Right lobe of liver (tissue), 6 donors: ENCODE measurements at regions not wholly inside any gene's neighbourhood (a gene's known extent, or its start where the extent isn't known, plus 50 kb on each side); places are given as distances from the start of the nearest gene placed in this dataset.

Experiments
- ATAC-seq, 4 donors: fragments of 200-7000 bp; cut with Tn5 transposase; one replicate each; pipeline ENCODE4 v1.9.1; 2020; ENCODE audit warnings: mild to moderate bottlenecking in 4 of 4, moderate library complexity in 4 of 4
- DNase-seq, 3 donors: peaks; one replicate each; pipeline ENCODE4 v3.0.0-alpha.2; 2020
- H3K27ac ChIP-seq, 3 donors: fragments of 200-600 bp; one replicate each; pipeline ENCODE4 v1.8.0; 2022
- H3K27me3 ChIP-seq, 2 donors: fragments of 200-600 bp; one replicate each; pipeline ENCODE4 v1.8.0; 2022
- H3K36me3 ChIP-seq, 4 donors: fragments of 200-600 bp; sonication (generic) in 1 of 4; one replicate each; pipeline versions ENCODE4 v1.5.1 to v1.8.0; 2017 to 2022; ENCODE audit warnings: control low read depth in 1 of 4
- H3K4me1 ChIP-seq, 4 donors: fragments of 200-600 bp; sonication (generic) in 1 of 4; one replicate each; pipeline versions ENCODE4 v1.5.1 to v1.8.0; 2017 to 2022; ENCODE audit warnings: control low read depth in 1 of 4
- H3K4me3 ChIP-seq, 3 donors: fragments of 200-600 bp; one replicate each; pipeline ENCODE4 v1.8.0; 2022
- H3K9me3 ChIP-seq, 4 donors: fragments of 200-600 bp; sonication (generic) in 1 of 4; one replicate each; pipeline versions ENCODE4 v1.5.1 to v1.8.0; 2017 to 2022; ENCODE audit warnings: control low read depth in 1 of 4
- POLR2A ChIP-seq: fragments of 450-650 bp; IDR thresholded peaks from one replicate; pipeline ENCODE4 v1.6.1; 2017; ENCODE audit warnings: antibody characterized with exemption, mild to moderate bottlenecking
- WGBS: methylation state at CpG from one replicate; pipeline ENCODE4 v1.1.6; 2018; ENCODE audit warnings: low coverage, low lambda C conversion rate; ENCODE audit not compliant: insufficient coverage; ENCODE audit errors: missing lambda C conversion rate; 5-methylcytosine and 5-hydroxymethylcytosine counted together
- intact Hi-C, 2 donors: fragments of 100-400 bp; cut with DNase I; formaldehyde crosslinking; loops; one replicate each; pipeline versions ENCODE4 v1.11.2 to v1.14.1; 2022
- TF ChIP-seq, protein P1 (sequence below), 4 donors: fragments of 200-600 bp in 3 of 4; fragments of 450-650 bp in 1 of 4; IDR thresholded peaks; one replicate each; pipeline versions ENCODE4 v1.5.1 to v1.8.0; 2016 to 2022; ENCODE audit warnings: antibody characterized with exemption in 4 of 4, mild to moderate bottlenecking in 2 of 4
- donor health status: DM: no; HTN: yes; CAD: no.
- donor health status: DM: no; HTN: no; CAD: no.
- donor health status: DM: no; HTN: no; CAD: no.
- donor health status: DM: no; HTN: yes; CAD: no.
- donor health status: DM: no; HTN: yes; CAD: no.

DNA sequence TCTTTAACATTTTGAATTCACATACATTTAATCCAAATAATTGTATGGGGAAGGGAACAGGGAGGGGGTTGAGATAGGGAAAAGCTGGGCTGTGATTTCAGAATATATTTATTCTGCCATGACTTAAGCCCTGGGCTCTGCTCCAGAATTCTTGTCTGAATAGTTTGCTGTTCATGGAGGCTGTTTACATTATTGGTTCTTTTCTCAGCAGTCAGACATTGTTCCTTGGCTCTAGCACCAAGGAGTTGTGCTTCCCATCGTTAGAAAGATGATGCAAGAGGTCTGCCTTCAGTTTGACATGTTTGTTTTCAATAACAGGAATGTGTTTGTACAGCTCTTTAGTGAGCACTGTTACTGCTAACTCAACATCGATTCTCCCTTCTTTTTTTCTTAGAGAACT lies 198.8 kb upstream of the CDYL start:
- WGBS: 20% methylated on average over 2 of the region's 2 CpGs
- no peak overlapping the region for H3K27ac ChIP-seq
- no peaks in the 10 kb centered on the region for H3K27me3 ChIP-seq
- H3K4me3 ChIP-seq: no peak overlapping the region
- no peaks in the 10 kb centered on the region for H3K9me3 ChIP-seq
- no peaks in the 10 kb centered on the region for H3K36me3 ChIP-seq
- ATAC-seq (no peak), DNase-seq (no peak)
- TF ChIP-seq POLR2A: no peak
- TF ChIP-seq, protein P1, sequence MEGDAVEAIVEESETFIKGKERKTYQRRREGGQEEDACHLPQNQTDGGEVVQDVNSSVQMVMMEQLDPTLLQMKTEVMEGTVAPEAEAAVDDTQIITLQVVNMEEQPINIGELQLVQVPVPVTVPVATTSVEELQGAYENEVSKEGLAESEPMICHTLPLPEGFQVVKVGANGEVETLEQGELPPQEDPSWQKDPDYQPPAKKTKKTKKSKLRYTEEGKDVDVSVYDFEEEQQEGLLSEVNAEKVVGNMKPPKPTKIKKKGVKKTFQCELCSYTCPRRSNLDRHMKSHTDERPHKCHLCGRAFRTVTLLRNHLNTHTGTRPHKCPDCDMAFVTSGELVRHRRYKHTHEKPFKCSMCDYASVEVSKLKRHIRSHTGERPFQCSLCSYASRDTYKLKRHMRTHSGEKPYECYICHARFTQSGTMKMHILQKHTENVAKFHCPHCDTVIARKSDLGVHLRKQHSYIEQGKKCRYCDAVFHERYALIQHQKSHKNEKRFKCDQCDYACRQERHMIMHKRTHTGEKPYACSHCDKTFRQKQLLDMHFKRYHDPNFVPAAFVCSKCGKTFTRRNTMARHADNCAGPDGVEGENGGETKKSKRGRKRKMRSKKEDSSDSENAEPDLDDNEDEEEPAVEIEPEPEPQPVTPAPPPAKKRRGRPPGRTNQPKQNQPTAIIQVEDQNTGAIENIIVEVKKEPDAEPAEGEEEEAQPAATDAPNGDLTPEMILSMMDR (IDR thresholded peaks at IDR 0.05): no peak
- intact Hi-C loops: no loop called here
- H3K4me1 ChIP-seq: no peaks in the 10 kb centered on the region

DNA sequence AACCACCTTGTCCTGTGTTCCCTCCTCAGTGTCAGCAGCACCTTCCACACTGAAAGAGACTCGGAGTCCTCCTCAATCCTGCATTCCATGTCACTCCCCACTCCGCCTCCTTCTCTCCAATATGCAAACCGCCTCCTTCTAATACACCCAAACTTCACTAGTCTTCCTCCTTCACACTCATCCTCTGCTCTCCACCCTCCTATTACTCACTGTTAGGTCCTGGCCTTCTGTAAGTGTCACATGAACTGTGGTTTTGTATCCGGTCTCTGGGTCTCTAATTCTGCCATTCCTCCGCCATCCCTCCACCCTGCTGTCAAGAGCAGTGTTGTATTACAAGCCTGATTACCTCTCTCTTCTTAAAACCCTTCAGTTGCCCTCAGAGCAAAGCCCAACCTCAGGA lies 200.5 kb upstream of the CDYL start:
- TF ChIP-seq, protein P1 (IDR thresholded peaks at IDR 0.05): no peak
- no peak for TF ChIP-seq POLR2A
- Histone ChIP-seq H3K27ac (no peak overlapping the region), H3K36me3 (no peaks in the 10 kb centered on the region), H3K4me1 (no peaks in the 10 kb centered on the region), H3K9me3 (peaks cover 0 to 4% (median 0%) of the 10 kb centered on the region in 4 donors), H3K27me3 (no peaks in the 10 kb centered on the region), H3K4me3 (no peak overlapping the region)
- WGBS: 76% methylated on average over 5 of the region's 5 CpGs
- ATAC-seq (no peak), DNase-seq (no peak)
- intact Hi-C loops: no loop called here

DNA sequence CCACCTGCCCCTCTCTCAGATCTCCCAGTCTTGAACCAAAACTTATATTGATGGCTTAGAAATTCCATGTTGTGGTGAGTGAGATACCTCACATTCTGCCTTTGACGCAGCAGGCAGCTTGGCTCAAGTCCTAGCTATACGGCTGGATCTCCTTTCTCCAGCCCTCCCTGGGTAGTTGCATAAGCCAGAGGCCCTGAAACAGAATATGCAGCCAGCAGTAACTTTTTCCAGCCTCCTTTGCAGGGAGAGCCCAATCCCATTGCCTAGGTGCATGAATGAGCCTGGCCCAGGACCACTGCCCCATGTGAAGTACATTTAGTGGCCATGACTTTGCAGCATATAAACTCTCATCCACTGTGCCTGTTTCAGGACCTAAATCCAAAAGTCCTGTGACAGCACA lies 202.2 kb upstream of the CDYL start:
- DNase-seq (no peak), ATAC-seq (no peak)
- TF ChIP-seq POLR2A: no peak
- TF ChIP-seq, protein P1 (IDR thresholded peaks at IDR 0.05): no peak
- H3K27ac ChIP-seq: no peak overlapping the region
- H3K9me3 ChIP-seq: peaks cover 0 to 12% (median 0%) of the 10 kb centered on the region in 4 donors
- H3K27me3 ChIP-seq: no peaks in the 10 kb centered on the region
- WGBS: 66% methylated on average over 2 of the region's 2 CpGs
- no peaks in the 10 kb centered on the region for H3K36me3 ChIP-seq
- no peak overlapping the region for H3K4me3 ChIP-seq
- no peaks in the 10 kb centered on the region for H3K4me1 ChIP-seq
- intact Hi-C loops: no loop called here

DNA sequence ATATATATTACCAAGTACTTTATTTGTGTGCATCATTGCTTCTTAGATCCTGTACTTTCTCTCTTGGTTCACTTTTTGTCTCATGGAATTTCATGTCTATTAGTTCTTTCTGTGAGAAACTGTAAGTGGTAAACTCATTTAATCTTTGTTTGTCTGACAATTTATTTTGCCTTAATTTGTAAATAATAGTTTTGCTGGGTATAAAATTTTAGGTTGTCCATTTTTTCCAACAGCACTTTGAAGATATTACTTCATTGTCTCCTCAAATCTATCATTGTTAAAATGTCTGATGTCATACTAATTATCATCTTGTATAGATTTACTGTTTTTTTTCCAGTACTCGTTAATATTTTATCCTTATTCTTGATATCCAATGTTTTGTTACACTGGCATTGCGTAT lies 205.2 kb upstream of the CDYL start:
- intact Hi-C loops: no loop called here
- H3K9me3 ChIP-seq: peaks cover 0 to 12% (median 0%) of the 10 kb centered on the region in 4 donors
- no peak overlapping the region for H3K27ac ChIP-seq
- DNase-seq (no peak), ATAC-seq (no peak)
- H3K36me3 ChIP-seq: no peaks in the 10 kb centered on the region
- H3K4me1 ChIP-seq: no peaks in the 10 kb centered on the region
- no peaks in the 10 kb centered on the region for H3K27me3 ChIP-seq
- 70% methylated on average over 2 of the region's 2 CpGs for WGBS
- no peak for TF ChIP-seq POLR2A
- TF ChIP-seq, protein P1 (IDR thresholded peaks at IDR 0.05): no peak
- no peak overlapping the region for H3K4me3 ChIP-seq

DNA sequence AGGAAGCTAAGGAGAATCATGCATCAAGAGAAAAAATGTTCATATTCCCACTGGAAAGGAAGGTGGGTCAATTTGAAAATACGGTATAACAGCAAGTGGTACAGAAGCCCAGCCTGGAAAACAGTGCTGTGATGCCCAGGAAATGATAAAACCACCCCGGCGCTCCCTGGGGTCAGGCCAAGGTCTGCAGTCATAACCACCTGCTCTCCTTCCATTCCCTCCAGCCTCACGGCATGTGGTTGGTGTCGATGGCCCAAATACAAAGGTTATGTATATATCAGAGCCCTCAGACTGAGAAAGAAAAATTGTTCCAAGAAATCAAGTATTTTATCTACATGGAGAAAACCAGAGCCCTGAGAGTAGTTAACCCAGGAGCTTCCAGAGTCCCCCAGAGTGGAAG lies 208.1 kb upstream of the CDYL start:
- ATAC-seq: no peak
- H3K27me3 ChIP-seq: no peaks in the 10 kb centered on the region
- H3K9me3 ChIP-seq: peaks cover 0 to 12% (median 0%) of the 10 kb centered on the region in 4 donors
- DNase-seq: no peak
- WGBS: 39% methylated on average over 2 of the region's 5 CpGs
- intact Hi-C loops: no loop called here
- no peak overlapping the region for H3K27ac ChIP-seq
- no peak overlapping the region for H3K4me3 ChIP-seq
- TF ChIP-seq, protein P1 (IDR thresholded peaks at IDR 0.05): no peak
- no peak for TF ChIP-seq POLR2A
- no peaks in the 10 kb centered on the region for H3K36me3 ChIP-seq
- no peaks in the 10 kb centered on the region for H3K4me1 ChIP-seq
